ENCODE measurements at regions not wholly inside any gene's neighbourhood (a gene's known extent, or its start where the extent isn't known, plus 50 kb on each side); places are given as distances from the start of the nearest gene placed in this dataset.

DNA sequence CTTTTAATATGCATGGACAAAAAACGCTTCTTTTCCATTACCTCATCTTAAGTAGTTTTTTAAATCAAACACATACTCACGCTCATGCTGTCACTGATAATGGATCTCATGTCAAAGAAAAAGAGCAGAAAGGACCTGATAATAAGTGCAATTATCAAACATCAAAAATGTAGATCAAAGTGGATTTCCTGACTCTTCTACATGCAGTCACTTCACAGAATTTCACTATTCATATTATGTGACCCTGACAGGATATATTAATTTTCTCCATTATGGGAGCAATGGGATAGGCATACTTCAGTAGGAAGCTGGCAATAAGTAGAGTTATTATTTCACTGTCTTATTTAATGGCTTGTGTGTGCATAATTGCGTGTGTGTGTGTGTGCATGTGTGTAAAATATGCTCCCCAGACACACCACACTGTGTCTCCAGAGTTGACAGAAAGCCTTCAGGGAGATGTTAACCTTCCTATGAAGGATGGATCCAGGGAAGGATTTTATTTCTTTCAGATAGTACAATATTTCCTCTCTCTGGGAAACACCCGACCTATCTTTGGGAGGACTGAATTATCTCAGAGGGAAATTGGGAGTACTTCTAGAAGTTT, 445.2 kb downstream of the SH2D1A start:
- CTCF ChIA-PET, result no interaction called here
- TF ChIP-seq, protein P1, sequence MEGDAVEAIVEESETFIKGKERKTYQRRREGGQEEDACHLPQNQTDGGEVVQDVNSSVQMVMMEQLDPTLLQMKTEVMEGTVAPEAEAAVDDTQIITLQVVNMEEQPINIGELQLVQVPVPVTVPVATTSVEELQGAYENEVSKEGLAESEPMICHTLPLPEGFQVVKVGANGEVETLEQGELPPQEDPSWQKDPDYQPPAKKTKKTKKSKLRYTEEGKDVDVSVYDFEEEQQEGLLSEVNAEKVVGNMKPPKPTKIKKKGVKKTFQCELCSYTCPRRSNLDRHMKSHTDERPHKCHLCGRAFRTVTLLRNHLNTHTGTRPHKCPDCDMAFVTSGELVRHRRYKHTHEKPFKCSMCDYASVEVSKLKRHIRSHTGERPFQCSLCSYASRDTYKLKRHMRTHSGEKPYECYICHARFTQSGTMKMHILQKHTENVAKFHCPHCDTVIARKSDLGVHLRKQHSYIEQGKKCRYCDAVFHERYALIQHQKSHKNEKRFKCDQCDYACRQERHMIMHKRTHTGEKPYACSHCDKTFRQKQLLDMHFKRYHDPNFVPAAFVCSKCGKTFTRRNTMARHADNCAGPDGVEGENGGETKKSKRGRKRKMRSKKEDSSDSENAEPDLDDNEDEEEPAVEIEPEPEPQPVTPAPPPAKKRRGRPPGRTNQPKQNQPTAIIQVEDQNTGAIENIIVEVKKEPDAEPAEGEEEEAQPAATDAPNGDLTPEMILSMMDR (IDR thresholded peaks at IDR 0.05; ENCODE audit: control extremely low read depth, extremely low read depth, low read depth, missing control alignments), result no peak
- no peak for DNase-seq (ENCODE audit: extremely low spot score)
- POLR2A ChIA-PET, result no interaction called here

DNA sequence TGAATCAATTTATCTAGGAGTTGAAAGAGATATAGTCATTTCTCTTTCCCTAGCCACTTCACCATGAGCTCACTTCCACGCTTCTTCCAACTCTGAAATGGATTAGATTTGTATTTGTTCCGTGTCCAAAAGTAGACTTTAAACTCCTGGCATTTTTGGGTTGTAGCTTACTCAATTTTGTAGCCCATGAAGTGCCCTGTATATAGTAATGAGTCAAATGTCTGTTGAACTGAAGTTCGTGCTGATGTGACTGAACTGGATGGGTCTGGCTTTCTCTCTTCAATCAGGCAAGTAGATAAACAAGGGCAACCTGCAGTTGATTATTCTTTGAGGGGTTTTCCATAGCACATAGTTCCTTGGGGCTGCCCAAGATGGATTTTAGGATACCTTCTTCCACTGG, 450.6 kb downstream of the SH2D1A start:
- ChIA-PET CTCF (no interaction called here), POLR2A (no interaction called here)
- no peak for DNase-seq (ENCODE audit: extremely low spot score)
- TF ChIP-seq, protein P1 (IDR thresholded peaks at IDR 0.05; ENCODE audit: control extremely low read depth, extremely low read depth, low read depth, missing control alignments), result no peak

DNA sequence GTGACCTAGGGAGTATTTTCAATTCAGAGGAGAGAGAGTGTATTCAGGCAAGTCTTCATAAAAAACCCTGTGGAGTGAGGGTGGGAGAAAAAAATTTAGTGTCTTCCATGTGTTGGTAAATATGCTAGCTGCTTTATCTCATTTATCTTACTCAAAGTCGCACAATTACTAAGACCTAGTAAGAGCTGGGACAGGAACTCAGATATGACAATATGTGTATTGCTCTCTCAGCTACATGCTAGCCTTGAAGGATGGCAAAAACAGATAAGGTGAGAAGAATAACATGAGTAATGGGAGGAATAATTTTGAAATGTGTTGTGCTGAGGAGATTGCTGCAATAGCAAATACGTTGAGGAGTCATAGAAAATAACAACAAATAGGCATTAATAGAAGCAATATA, 458.6 kb downstream of the SH2D1A start:
- ChIA-PET CTCF (no interaction called here), POLR2A (no interaction called here)
- TF ChIP-seq, protein P1 (IDR thresholded peaks at IDR 0.05; ENCODE audit: control extremely low read depth, extremely low read depth, low read depth, missing control alignments), result no peak
- no peak for DNase-seq (ENCODE audit: extremely low spot score)

DNA sequence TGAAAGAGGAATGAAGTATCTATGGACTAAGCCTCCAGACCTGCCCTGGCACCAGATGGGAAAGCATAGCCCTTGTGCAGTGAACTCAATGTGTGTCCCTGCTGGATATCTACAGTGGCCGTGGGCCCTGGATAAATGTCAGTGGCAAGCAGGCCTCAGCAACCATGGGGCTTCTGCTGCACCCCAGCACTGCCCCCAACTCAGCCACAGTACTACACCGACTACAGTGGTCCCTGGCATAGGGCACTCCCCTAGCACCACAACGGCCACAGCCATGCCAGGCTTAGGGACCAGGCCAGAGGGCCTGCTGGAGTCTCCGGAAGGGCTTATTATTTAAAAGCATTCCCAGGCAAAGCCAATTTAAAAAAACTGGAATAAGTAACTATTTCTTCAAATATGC, 459.1 kb downstream of the SH2D1A start:
- DNase-seq (ENCODE audit: extremely low spot score), result no peak
- CTCF ChIA-PET, result no interaction called here
- TF ChIP-seq, protein P1 (IDR thresholded peaks at IDR 0.05; ENCODE audit: control extremely low read depth, extremely low read depth, low read depth, missing control alignments), result no peak
- POLR2A ChIA-PET, result no interaction called here

DNA sequence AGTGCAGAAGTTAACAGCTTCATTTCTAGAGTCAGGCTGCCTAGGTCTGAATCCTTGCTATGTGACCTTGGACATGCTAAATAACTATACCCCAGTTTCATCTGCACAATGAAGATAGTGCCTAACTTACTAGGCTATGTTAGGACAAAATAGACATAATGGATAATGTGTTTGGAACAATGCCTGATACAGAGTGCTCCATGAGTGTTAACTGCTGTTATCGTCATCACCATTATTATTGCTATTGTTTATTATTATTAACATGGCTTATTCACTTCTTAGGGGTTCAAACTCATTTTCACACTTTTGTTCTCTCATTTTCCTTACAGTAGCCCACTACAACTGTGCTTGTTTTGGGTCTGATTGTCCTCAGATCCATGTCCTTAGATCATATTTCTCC, 467.7 kb downstream of the SH2D1A start:
- ChIA-PET CTCF (no interaction called here), POLR2A (no interaction called here)
- TF ChIP-seq, protein P1 (IDR thresholded peaks at IDR 0.05; ENCODE audit: control extremely low read depth, extremely low read depth, low read depth, missing control alignments), result no peak
- DNase-seq (ENCODE audit: extremely low spot score), result no peak

DNA sequence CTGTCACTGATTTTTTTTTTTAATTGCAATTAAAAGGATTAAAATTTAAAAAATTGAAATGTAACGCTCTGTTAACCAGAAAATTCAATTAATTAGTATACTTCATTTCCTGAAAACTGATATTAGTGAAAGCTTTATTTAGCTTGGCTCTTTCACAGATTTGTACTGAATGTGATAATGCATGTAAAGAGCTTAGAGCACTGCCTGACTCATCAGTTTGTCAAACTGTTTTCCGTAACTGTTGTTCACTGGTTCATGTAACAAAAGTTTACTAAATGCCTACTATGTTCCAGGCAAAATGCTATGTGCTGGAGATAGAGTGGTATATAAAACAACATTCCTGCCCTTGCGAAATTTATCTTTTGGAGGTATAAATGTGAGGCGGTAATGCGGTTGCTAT, 471.7 kb downstream of the SH2D1A start:
- ChIA-PET CTCF (no interaction called here), POLR2A (no interaction called here)
- DNase-seq (ENCODE audit: extremely low spot score), result no peak
- TF ChIP-seq, protein P1 (IDR thresholded peaks at IDR 0.05; ENCODE audit: control extremely low read depth, extremely low read depth, low read depth, missing control alignments), result no peak

DNA sequence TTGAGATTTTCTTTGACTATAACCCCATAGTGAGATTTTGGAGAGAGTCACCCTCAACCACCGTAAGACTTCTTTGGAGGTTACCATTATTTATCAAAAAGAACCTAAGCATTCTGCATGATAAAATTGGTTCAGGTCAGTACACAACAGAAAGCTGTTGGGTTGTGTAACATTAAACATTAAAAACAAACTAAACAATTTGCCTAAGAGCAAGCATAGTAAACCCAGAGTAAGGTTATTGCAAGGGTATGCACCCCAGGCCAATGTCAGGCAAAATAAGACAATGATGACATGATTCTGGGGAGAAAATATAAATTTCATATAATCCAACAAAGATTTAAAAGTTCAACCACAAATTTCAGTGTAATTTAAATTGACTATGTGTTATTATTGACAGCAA, 472.4 kb downstream of the SH2D1A start:
- POLR2A ChIA-PET, result no interaction called here
- TF ChIP-seq, protein P1 (IDR thresholded peaks at IDR 0.05; ENCODE audit: control extremely low read depth, extremely low read depth, low read depth, missing control alignments), result no peak
- DNase-seq (ENCODE audit: extremely low spot score), result no peak
- CTCF ChIA-PET, result no interaction called here

Data from GM10248 (cell line).